ENCODE measurements at regions not wholly inside any gene's neighbourhood (a gene's known extent, or its start where the extent isn't known, plus 50 kb on each side); places are given as distances from the start of the nearest gene placed in this dataset.

DNA sequence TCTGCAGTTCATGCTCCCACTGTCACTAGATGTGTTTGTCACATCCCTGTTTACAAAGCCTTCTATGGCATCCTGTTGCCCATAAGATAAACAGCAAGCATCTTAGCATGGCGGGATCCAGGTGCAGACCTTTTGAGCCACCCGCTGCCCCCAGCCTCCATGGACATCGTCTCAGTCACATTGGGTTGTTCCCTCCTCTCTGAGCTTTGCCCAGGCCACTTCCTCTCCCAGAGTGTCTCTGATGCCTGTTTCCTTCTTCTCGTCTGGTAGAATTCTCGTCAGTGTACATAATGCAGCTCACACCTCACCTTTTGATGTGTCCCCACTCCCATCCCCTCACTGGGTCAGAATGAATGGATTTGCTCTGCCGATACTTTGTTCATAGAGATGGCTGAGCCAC, 239.0 kb upstream of the APCDD1 start:
- CTCF ChIA-PET = no interaction called here
- Histone ChIP-seq H3K27ac (ENCODE audit: low read depth, low read length) (no peak overlapping the region), H3K4me1 (ENCODE audit: control insufficient read depth in 2 of 2, insufficient read depth in 2 of 2, low read length in 2 of 2) (no peaks in the 10 kb centered on the region), H3K9me3 (ENCODE audit: control insufficient read depth in 2 of 3, low read length in 3 of 3) (no peaks in the 10 kb centered on the region), H3K27me3 (ENCODE audit: control insufficient read depth in 2 of 2, insufficient read depth in 2 of 2, low read length in 2 of 2) (no peaks in the 10 kb centered on the region), H3K36me3 (ENCODE audit: control insufficient read depth in 2 of 3, insufficient read depth in 3 of 3, low read length in 3 of 3) (no peaks in the 10 kb centered on the region), H3K4me3 (ENCODE audit: low read length) (no peak overlapping the region)
- no peak for ATAC-seq
- intact Hi-C loops (cut with micrococcal nuclease) = no loop called here
- Mint-ChIP-seq H3K27me3 (peaks cover 7 to 29% (median 13%) of the 10 kb centered on the region in 5 donors), H3K27ac (peak overlapping the region in 2 of 9 donors; percentile 30 to 68), H3K4me3 (no peak overlapping the region), H3K4me1 (peaks cover 0 to 25% (median 0%) of the 10 kb centered on the region in 7 donors), H3K9me3 (peaks cover 0 to 32% (median 10%) of the 10 kb centered on the region in 11 donors), H3K36me3 (peaks cover 0 to 17% (median 0%) of the 10 kb centered on the region in 5 donors)
- POLR2A ChIA-PET = no interaction called here
- no peak for DNase-seq

DNA sequence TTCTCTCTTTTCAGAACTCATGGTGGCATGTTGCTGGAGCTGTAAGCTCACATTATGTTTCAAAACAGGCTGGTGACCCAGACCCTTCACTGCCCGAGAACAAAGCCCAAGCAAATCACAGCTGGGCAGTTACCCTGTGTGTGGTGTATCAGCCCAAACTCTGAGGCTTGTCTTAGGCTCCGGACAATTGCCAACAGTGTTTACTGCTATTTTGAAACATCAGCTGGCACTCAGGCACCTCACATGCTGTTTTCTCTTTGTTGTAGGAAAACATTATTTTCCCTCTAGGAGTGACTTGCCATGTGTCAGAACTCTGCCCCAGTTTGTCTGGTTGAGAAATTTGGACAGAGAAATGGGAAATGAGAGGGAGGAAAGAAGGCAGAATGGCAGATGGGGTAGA, 237.6 kb upstream of the APCDD1 start:
- H3K4me1 ChIP-seq (ENCODE audit: control insufficient read depth in 2 of 2, insufficient read depth in 2 of 2, low read length in 2 of 2) = no peaks in the 10 kb centered on the region
- H3K4me1 Mint-ChIP-seq = peaks cover 0 to 25% (median 0%) of the 10 kb centered on the region in 7 donors
- no peaks in the 10 kb centered on the region for H3K36me3 ChIP-seq (ENCODE audit: control insufficient read depth in 2 of 3, insufficient read depth in 3 of 3, low read length in 3 of 3)
- no peaks in the 10 kb centered on the region for H3K9me3 ChIP-seq (ENCODE audit: control insufficient read depth in 2 of 3, low read length in 3 of 3)
- peaks cover 3 to 38% (median 10%) of the 10 kb centered on the region in 11 donors for H3K9me3 Mint-ChIP-seq
- H3K4me3 ChIP-seq (ENCODE audit: low read length) = no peak overlapping the region
- intact Hi-C loops (cut with micrococcal nuclease) = no loop called here
- H3K4me3 Mint-ChIP-seq = no peak overlapping the region
- H3K27me3 Mint-ChIP-seq = peaks cover 3 to 30% (median 7%) of the 10 kb centered on the region in 5 donors
- peaks cover 0 to 13% (median 0%) of the 10 kb centered on the region in 5 donors for H3K36me3 Mint-ChIP-seq
- no peaks in the 10 kb centered on the region for H3K27me3 ChIP-seq (ENCODE audit: control insufficient read depth in 2 of 2, insufficient read depth in 2 of 2, low read length in 2 of 2)
- H3K27ac Mint-ChIP-seq = no peak overlapping the region
- POLR2A ChIA-PET = no interaction called here
- H3K27ac ChIP-seq (ENCODE audit: low read depth, low read length) = no peak overlapping the region
- no peak for DNase-seq
- CTCF ChIA-PET = no interaction called here
- no peak for ATAC-seq

DNA sequence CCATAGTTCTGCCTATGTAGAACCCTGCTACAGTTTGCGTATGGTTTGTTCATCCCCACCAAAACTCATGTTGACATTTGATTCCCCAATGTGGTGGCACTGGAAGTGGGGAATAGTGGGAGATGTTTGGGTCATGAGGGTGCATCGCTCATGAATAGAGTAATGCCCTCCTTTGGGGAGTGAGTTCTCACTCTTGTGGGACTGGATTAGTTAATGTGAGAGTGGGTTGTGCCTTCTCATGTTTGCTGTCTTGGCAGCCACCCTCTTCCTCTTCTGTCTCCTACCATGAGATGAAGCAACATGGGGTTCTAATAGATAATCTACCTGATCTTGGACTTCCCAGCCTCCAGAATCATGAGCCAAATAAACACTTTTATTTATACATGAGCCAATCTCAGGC, 237.2 kb upstream of the APCDD1 start:
- no peaks in the 10 kb centered on the region for H3K4me1 ChIP-seq (ENCODE audit: control insufficient read depth in 2 of 2, insufficient read depth in 2 of 2, low read length in 2 of 2)
- Mint-ChIP-seq H3K27ac (no peak overlapping the region), H3K27me3 (peaks cover 0 to 30% (median 7%) of the 10 kb centered on the region in 5 donors), H3K4me3 (no peak overlapping the region), H3K9me3 (peaks cover 3 to 38% (median 10%) of the 10 kb centered on the region in 11 donors), H3K4me1 (peaks cover 0 to 25% (median 0%) of the 10 kb centered on the region in 7 donors), H3K36me3 (peaks cover 0 to 9% (median 0%) of the 10 kb centered on the region in 5 donors)
- H3K36me3 ChIP-seq (ENCODE audit: control insufficient read depth in 2 of 3, insufficient read depth in 3 of 3, low read length in 3 of 3) = no peaks in the 10 kb centered on the region
- POLR2A ChIA-PET = no interaction called here
- H3K4me3 ChIP-seq (ENCODE audit: low read length) = no peak overlapping the region
- DNase-seq (no peak), ATAC-seq (no peak)
- no peaks in the 10 kb centered on the region for H3K27me3 ChIP-seq (ENCODE audit: control insufficient read depth in 2 of 2, insufficient read depth in 2 of 2, low read length in 2 of 2)
- intact Hi-C loops (cut with micrococcal nuclease) = no loop called here
- H3K27ac ChIP-seq (ENCODE audit: low read depth, low read length) = no peak overlapping the region
- CTCF ChIA-PET = no interaction called here
- H3K9me3 ChIP-seq (ENCODE audit: control insufficient read depth in 2 of 3, low read length in 3 of 3) = no peaks in the 10 kb centered on the region

DNA sequence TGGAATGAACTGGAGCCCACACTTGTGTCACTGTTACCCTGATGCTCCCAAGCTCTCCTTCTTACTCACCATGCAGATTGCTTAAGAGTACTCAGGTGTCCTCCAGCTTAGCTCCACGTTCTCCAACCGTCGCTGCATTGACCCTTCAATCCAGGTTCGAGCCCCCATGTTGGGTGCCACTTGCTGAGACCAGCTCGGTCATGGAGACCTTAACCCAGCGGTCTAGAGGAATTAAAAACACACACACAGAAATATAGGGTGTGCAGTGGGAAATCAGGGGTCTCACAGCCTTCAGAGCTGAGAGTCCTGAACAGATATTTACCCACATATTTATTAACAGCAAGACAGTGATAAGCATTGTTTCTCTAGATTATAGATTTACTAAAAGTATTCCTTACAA, 229.1 kb upstream of the APCDD1 start:
- CTCF ChIA-PET = no interaction called here
- POLR2A ChIA-PET = no interaction called here
- peaks cover 3 to 29% (median 10%) of the 10 kb centered on the region in 11 donors for H3K9me3 Mint-ChIP-seq
- Histone ChIP-seq H3K27me3 (ENCODE audit: control insufficient read depth in 2 of 2, insufficient read depth in 2 of 2, low read length in 2 of 2) (no peaks in the 10 kb centered on the region), H3K4me3 (ENCODE audit: low read length) (no peak overlapping the region), H3K4me1 (ENCODE audit: control insufficient read depth in 2 of 2, insufficient read depth in 2 of 2, low read length in 2 of 2) (no peaks in the 10 kb centered on the region), H3K9me3 (ENCODE audit: control insufficient read depth in 2 of 3, low read length in 3 of 3) (no peaks in the 10 kb centered on the region), H3K27ac (ENCODE audit: low read depth, low read length) (no peak overlapping the region), H3K36me3 (ENCODE audit: control insufficient read depth in 2 of 3, insufficient read depth in 3 of 3, low read length in 3 of 3) (no peaks in the 10 kb centered on the region)
- H3K4me1 Mint-ChIP-seq = no peaks in the 10 kb centered on the region
- H3K4me3 Mint-ChIP-seq = no peak overlapping the region
- DNase-seq (no peak), ATAC-seq (no peak)
- no peaks in the 10 kb centered on the region for H3K36me3 Mint-ChIP-seq
- intact Hi-C loops (cut with micrococcal nuclease) = no loop called here
- peaks cover 0 to 9% (median 0%) of the 10 kb centered on the region in 5 donors for H3K27me3 Mint-ChIP-seq
- H3K27ac Mint-ChIP-seq = no peak overlapping the region

DNA sequence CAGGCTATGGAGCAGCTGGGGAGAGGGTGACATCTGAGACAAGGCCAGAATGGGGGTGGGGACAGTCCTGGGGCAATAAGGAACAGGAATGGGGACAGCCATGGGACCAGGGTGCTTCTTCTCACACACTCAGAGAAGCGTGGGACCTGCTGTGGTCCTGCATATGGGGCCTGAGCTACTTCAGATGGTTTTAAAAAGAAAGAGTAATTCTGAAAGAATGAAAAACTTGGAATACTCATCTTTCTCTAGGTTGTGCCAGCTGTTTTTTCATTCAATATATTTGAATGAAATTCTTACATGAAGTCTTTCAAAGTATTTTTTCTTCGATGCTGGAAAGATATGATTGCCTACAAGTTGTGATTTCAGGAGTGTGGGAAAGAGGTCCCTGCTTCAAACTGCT, 227.5 kb upstream of the APCDD1 start:
- Mint-ChIP-seq H3K27me3 (peaks cover 0 to 3% (median 0%) of the 10 kb centered on the region in 5 donors), H3K27ac (no peak overlapping the region), H3K36me3 (peaks cover 0 to 4% (median 0%) of the 10 kb centered on the region in 5 donors), H3K4me3 (no peak overlapping the region), H3K9me3 (peaks cover 5 to 23% (median 13%) of the 10 kb centered on the region in 11 donors), H3K4me1 (no peaks in the 10 kb centered on the region)
- intact Hi-C loops (cut with micrococcal nuclease) = no loop called here
- Histone ChIP-seq H3K4me1 (ENCODE audit: control insufficient read depth in 2 of 2, insufficient read depth in 2 of 2, low read length in 2 of 2) (no peaks in the 10 kb centered on the region), H3K4me3 (ENCODE audit: low read length) (no peak overlapping the region), H3K27ac (ENCODE audit: low read depth, low read length) (no peak overlapping the region), H3K27me3 (ENCODE audit: control insufficient read depth in 2 of 2, insufficient read depth in 2 of 2, low read length in 2 of 2) (no peaks in the 10 kb centered on the region), H3K36me3 (ENCODE audit: control insufficient read depth in 2 of 3, insufficient read depth in 3 of 3, low read length in 3 of 3) (no peaks in the 10 kb centered on the region), H3K9me3 (ENCODE audit: control insufficient read depth in 2 of 3, low read length in 3 of 3) (no peaks in the 10 kb centered on the region)
- ATAC-seq (no peak), DNase-seq (no peak)
- POLR2A ChIA-PET = no interaction called here
- CTCF ChIA-PET = no interaction called here

DNA sequence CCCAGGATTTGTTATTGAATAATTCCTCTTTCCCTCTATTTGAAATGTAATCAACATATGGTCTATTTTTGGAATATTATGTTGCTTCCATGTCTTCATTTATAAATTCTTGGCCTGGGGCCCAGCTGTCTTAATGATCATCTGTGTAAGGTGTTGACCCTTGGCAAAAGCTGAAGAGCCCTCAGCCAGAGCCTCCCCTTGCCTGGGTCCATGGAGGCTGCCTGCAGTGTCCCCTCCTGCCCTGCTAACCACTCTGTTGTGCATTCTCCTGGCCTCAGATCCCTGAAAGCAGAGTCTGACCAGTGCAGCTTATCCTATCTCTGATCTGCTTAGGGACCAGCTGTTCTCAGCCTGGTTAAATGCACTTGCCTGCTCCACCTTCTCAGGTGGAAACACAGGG, 226.1 kb upstream of the APCDD1 start:
- CTCF ChIA-PET = no interaction called here
- Mint-ChIP-seq H3K9me3 (peaks cover 5 to 30% (median 13%) of the 10 kb centered on the region in 11 donors), H3K4me3 (no peak overlapping the region), H3K36me3 (peaks cover 0 to 4% (median 0%) of the 10 kb centered on the region in 5 donors), H3K27ac (no peak overlapping the region), H3K4me1 (no peaks in the 10 kb centered on the region), H3K27me3 (peaks cover 0 to 8% (median 0%) of the 10 kb centered on the region in 5 donors)
- Histone ChIP-seq H3K4me3 (ENCODE audit: low read length) (no peak overlapping the region), H3K4me1 (ENCODE audit: control insufficient read depth in 2 of 2, insufficient read depth in 2 of 2, low read length in 2 of 2) (no peaks in the 10 kb centered on the region), H3K27me3 (ENCODE audit: control insufficient read depth in 2 of 2, insufficient read depth in 2 of 2, low read length in 2 of 2) (no peaks in the 10 kb centered on the region), H3K9me3 (ENCODE audit: control insufficient read depth in 2 of 3, low read length in 3 of 3) (no peaks in the 10 kb centered on the region), H3K36me3 (ENCODE audit: control insufficient read depth in 2 of 3, insufficient read depth in 3 of 3, low read length in 3 of 3) (no peaks in the 10 kb centered on the region), H3K27ac (ENCODE audit: low read depth, low read length) (no peak overlapping the region)
- POLR2A ChIA-PET = no interaction called here
- DNase-seq = no peak
- no peak for ATAC-seq
- intact Hi-C loops (cut with micrococcal nuclease) = no loop called here

DNA sequence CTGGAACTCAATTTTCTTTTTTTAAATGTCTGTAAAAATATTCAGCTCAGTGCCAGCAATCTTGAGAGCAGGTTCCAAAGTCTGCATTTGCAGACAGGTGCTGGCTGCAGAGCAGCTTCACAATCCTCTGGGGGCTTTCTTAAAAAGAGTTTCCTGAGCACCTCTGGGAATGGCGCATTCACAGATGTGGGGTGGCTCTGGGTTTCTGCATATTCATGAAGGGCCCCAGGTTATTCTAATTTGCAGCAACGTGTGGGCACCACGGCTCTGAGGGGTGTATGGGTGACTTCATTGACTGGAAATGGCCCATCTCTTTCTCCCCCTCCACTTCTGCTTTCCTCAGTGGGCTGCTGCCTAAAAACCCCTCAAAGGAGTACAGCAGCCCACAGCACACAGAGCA, 225.0 kb upstream of the APCDD1 start:
- ATAC-seq (no peak), DNase-seq (no peak)
- Mint-ChIP-seq H3K9me3 (peaks cover 5 to 30% (median 13%) of the 10 kb centered on the region in 11 donors), H3K4me1 (no peaks in the 10 kb centered on the region), H3K27me3 (peaks cover 0 to 18% (median 3%) of the 10 kb centered on the region in 5 donors), H3K36me3 (peaks cover 0 to 4% (median 0%) of the 10 kb centered on the region in 5 donors), H3K27ac (no peak overlapping the region), H3K4me3 (no peak overlapping the region)
- intact Hi-C loops (cut with micrococcal nuclease) = no loop called here
- no peaks in the 10 kb centered on the region for H3K4me1 ChIP-seq (ENCODE audit: control insufficient read depth in 2 of 2, insufficient read depth in 2 of 2, low read length in 2 of 2)
- H3K4me3 ChIP-seq (ENCODE audit: low read length) = no peak overlapping the region
- CTCF ChIA-PET = no interaction called here
- H3K27me3 ChIP-seq (ENCODE audit: control insufficient read depth in 2 of 2, insufficient read depth in 2 of 2, low read length in 2 of 2) = no peaks in the 10 kb centered on the region
- H3K27ac ChIP-seq (ENCODE audit: low read depth, low read length) = no peak overlapping the region
- POLR2A ChIA-PET = no interaction called here
- H3K36me3 ChIP-seq (ENCODE audit: control insufficient read depth in 2 of 3, insufficient read depth in 3 of 3, low read length in 3 of 3) = no peaks in the 10 kb centered on the region
- no peaks in the 10 kb centered on the region for H3K9me3 ChIP-seq (ENCODE audit: control insufficient read depth in 2 of 3, low read length in 3 of 3)

Measured in naive thymus-derived CD4-positive, alpha-beta T cell (primary cell).